Stimulated activated CD8-positive, alpha-beta memory T cell treated with anti-CD3 and anti-CD28 coated beads, Interleukin-4, amount 100 ng/mL, for 48 hours (primary cell): ENCODE measurements at regions not wholly inside any gene's neighbourhood (a gene's known extent, or its start where the extent isn't known, plus 50 kb on each side); places are given as distances from the start of the nearest gene placed in this dataset.
"Not testable (repeated sequence)": the region's sequence is repeated elsewhere in the genome, so short reads cannot be mapped to it uniquely, and the experiment has no call there.

Source experiments
- DNase-seq: peaks from one replicate; pipeline ENCODE4 v3.0.0-alpha.2; 2020

GRCh38 chr3:152583963-152584362 is 251.0 kb upstream of the P2RY1 start:
- DNase-seq = no peak

GRCh38 chr3:152586974-152587373 is 248.0 kb upstream of the P2RY1 start:
- no peak for DNase-seq

GRCh38 chr3:152587861-152588260 is 247.1 kb upstream of the P2RY1 start:
- no peak for DNase-seq

GRCh38 chr3:152589644-152590043 is 245.3 kb upstream of the P2RY1 start:
- no peak for DNase-seq

- no peak for DNase-seq
These were observed 243.4 kb upstream of the P2RY1 start for GRCh38 chr3:152591515-152591914.

- no peak for DNase-seq
These were observed 241.7 kb upstream of the P2RY1 start for GRCh38 chr3:152593242-152593641.

GRCh38 chr3:152595975-152596821 is 238.7 kb upstream of the P2RY1 start:
- no peak for DNase-seq

GRCh38 chr3:152596832-152597231 is 238.1 kb upstream of the P2RY1 start:
- not testable (repeated sequence) for DNase-seq

- no peak for DNase-seq
These were observed 228.8 kb upstream of the P2RY1 start for GRCh38 chr3:152606146-152606545.

GRCh38 chr3:152607179-152607578 is 227.8 kb upstream of the P2RY1 start:
- DNase-seq = no peak

- DNase-seq = no peak
These were observed 226.0 kb upstream of the P2RY1 start for GRCh38 chr3:152608696-152609594.

GRCh38 chr3:152609891-152610290 is 225.0 kb upstream of the P2RY1 start:
- DNase-seq = no peak

GRCh38 chr3:152610622-152611021 is 224.3 kb upstream of the P2RY1 start:
- no peak for DNase-seq

GRCh38 chr3:152611905-152612304 is 223.0 kb upstream of the P2RY1 start:
- no peak for DNase-seq

- DNase-seq = no peak
These were observed 221.1 kb upstream of the P2RY1 start for GRCh38 chr3:152613851-152614250.

GRCh38 chr3:152615681-152616080 is 219.2 kb upstream of the P2RY1 start:
- DNase-seq = no peak

- DNase-seq = no peak
These were observed 217.3 kb upstream of the P2RY1 start for GRCh38 chr3:152617609-152618008.

GRCh38 chr3:152618529-152618928 is 216.4 kb upstream of the P2RY1 start:
- DNase-seq = no peak

GRCh38 chr3:152619691-152620090 is 215.2 kb upstream of the P2RY1 start:
- DNase-seq = no peak

GRCh38 chr3:152620395-152620794 is 214.5 kb upstream of the P2RY1 start:
- DNase-seq = no peak

GRCh38 chr3:152621006-152621868 is 213.7 kb upstream of the P2RY1 start:
- DNase-seq = no peak

- DNase-seq = no peak
These were observed 212.7 kb upstream of the P2RY1 start for GRCh38 chr3:152621967-152622810.
